B cell (primary cell): ENCODE measurements at regions not wholly inside any gene's neighbourhood (a gene's known extent, or its start where the extent isn't known, plus 50 kb on each side); places are given as distances from the start of the nearest gene placed in this dataset.
"Not testable (repeated sequence)": the region's sequence is repeated elsewhere in the genome, so short reads cannot be mapped to it uniquely, and the experiment has no call there.

Source experiments
- ATAC-seq: fragments of 200-7000 bp; cut with Tn5 transposase; one replicate; pipeline ENCODE4 v1.10.0; 2021; ENCODE audit warnings: low read depth, mild to moderate bottlenecking, moderate number of reproducible peaks, moderate library complexity
- CTCF ChIA-PET: fragments of 350-600 bp; sonication (Branson Sonifier 250); formaldehyde crosslinking; loops from one replicate; lab custom pipeline; 2021; ENCODE audit warnings: antibody characterized with exemption, inconsistent platforms; lab: Charles Lee
- POLR2A ChIA-PET: fragments of 350-600 bp; sonication (Branson Sonifier 250); formaldehyde crosslinking; loops from one replicate; lab custom pipeline; 2021; ENCODE audit warnings: antibody characterized with exemption; lab: Charles Lee
- DNase-seq: peaks from one replicate; pipeline ENCODE4 v3.0.0; 2013
- H2AFZ ChIP-seq: 2 replicates; pipeline ENCODE4 v1.6.1; 2012; ENCODE audit warnings: mild to moderate bottlenecking, low read depth, low read length; ENCODE audit not compliant: insufficient read depth, poor library complexity, severe bottlenecking
- H3K27ac ChIP-seq, 2 donors: 1 replicate in 1 of 2; 2 replicates in 1 of 2; pipeline ENCODE4 v1.5.1; 2012 to 2013; ENCODE audit warnings: low read length in 2 of 2, mild to moderate bottlenecking in 2 of 2, moderate library complexity in 1 of 2
- H3K27me3 ChIP-seq, 4 experiments: fragments of 200-600 bp in 1 of 4; sonication (generic) in 1 of 4; replicated peaks in 1 of 4; 1 replicate in 2 of 4; 2 replicates in 2 of 4; pipeline versions ENCODE4 v1.6.1 to v1.7.0; 2013 to 2016; ENCODE audit warnings: low read length in 3 of 4, mild to moderate bottlenecking in 2 of 4, mixed read lengths in 1 of 4, moderate library complexity in 1 of 4; ENCODE audit not compliant: insufficient read depth in 4 of 4, control insufficient read depth in 3 of 4; ENCODE audit errors: control extremely low read depth in 1 of 4
- H3K36me3 ChIP-seq, 2 experiments: replicated peaks in 1 of 2; 1 replicate in 1 of 2; 2 replicates in 1 of 2; pipeline versions ENCODE4 v1.6.1 to v1.7.1; 2013; ENCODE audit warnings: low read length in 1 of 2; ENCODE audit not compliant: insufficient read depth in 2 of 2, control insufficient read depth in 1 of 2; ENCODE audit errors: control extremely low read depth in 1 of 2, extremely low read depth in 1 of 2
- H3K4me1 ChIP-seq, 2 donors: fragments of 200-600 bp in 1 of 2; sonication (generic) in 1 of 2; 1 replicate in 1 of 2; 2 replicates in 1 of 2; pipeline versions ENCODE4 v1.5.1 to v1.6.1; 2013 to 2017; ENCODE audit warnings: low read length in 2 of 2; ENCODE audit not compliant: control insufficient read depth in 2 of 2, insufficient read depth in 2 of 2
- H3K4me2 ChIP-seq: replicated peaks from 2 replicates; pipeline ENCODE3; 2012; ENCODE audit warnings: mild to moderate bottlenecking, low read depth, low read length; ENCODE audit not compliant: poor library complexity, severe bottlenecking
- H3K4me3 ChIP-seq, 5 experiments: fragments of 200-600 bp in 1 of 5; sonication (generic) in 1 of 5; 1 replicate in 3 of 5; 2 replicates in 2 of 5; pipeline versions ENCODE4 v1.5.1 to v1.7.0; 2011 to 2016; ENCODE audit warnings: low read length in 4 of 5, mild to moderate bottlenecking in 4 of 5, low read depth in 2 of 5, control low read depth in 1 of 5, moderate library complexity in 1 of 5; ENCODE audit not compliant: insufficient read depth in 1 of 5; ENCODE audit errors: control extremely low read depth in 1 of 5, extremely low read depth in 1 of 5
- H3K79me2 ChIP-seq: fragments of 200-600 bp; sonication (generic); one replicate; pipeline ENCODE4 v1.6.0; 2016; ENCODE audit warnings: low read length; ENCODE audit not compliant: control insufficient read depth, insufficient read depth
- H3K9ac ChIP-seq: fragments of 200-600 bp; sonication (generic); 2 replicates; pipeline ENCODE4 v1.6.1; 2017; ENCODE audit warnings: mild to moderate bottlenecking, low read length, moderate library complexity
- H3K9me3 ChIP-seq, 3 donors: one replicate each; pipeline versions ENCODE4 v1.6.1 to v1.7.1; 2013; ENCODE audit warnings: low read length in 2 of 3; ENCODE audit not compliant: control insufficient read depth in 2 of 3, insufficient read depth in 1 of 3; ENCODE audit errors: control extremely low read depth in 1 of 3
- H4K20me1 ChIP-seq: 2 replicates; pipeline ENCODE4 v1.6.0; 2012; ENCODE audit warnings: mild to moderate bottlenecking, low read length; ENCODE audit not compliant: insufficient read depth, control insufficient read depth, poor library complexity, severe bottlenecking
- H3K27ac Mint-ChIP-seq: one replicate; pipeline ENCODE4 v1.8.0; 2021; ENCODE audit warnings: mixed read lengths
- H3K27me3 Mint-ChIP-seq: one replicate; pipeline ENCODE4 v1.8.0; 2021; ENCODE audit warnings: mixed read lengths
- H3K4me1 Mint-ChIP-seq: one replicate; pipeline ENCODE4 v1.8.0; 2021; ENCODE audit warnings: mixed read lengths
- H3K4me3 Mint-ChIP-seq: one replicate; pipeline ENCODE4 v1.8.0; 2021; ENCODE audit warnings: mixed read lengths
- H3K9me3 Mint-ChIP-seq: one replicate; pipeline ENCODE4 v1.8.0; 2022; ENCODE audit warnings: mixed read lengths; ENCODE audit not compliant: insufficient read depth
- EZH2 ChIP-seq: IDR thresholded peaks from 2 replicates; pipeline ENCODE4 v1.6.1; 2012; ENCODE audit warnings: borderline replicate concordance, low read depth, mild to moderate bottlenecking, moderate library complexity, low read length; ENCODE audit not compliant: insufficient read depth, poor library complexity, severe bottlenecking
- WGBS: methylation state at CpG from one replicate; pipeline ENCODE4 v1.1.5; 2013; ENCODE audit warnings: missing lambda C conversion rate; ENCODE audit not compliant: insufficient coverage; 5-methylcytosine and 5-hydroxymethylcytosine counted together
- intact Hi-C: fragments of 100-400 bp; cut with micrococcal nuclease; formaldehyde crosslinking; loops from one replicate; pipeline ENCODE4 v1.10.0; 2022
- TF ChIP-seq, protein P1 (sequence below): fragments of 200-600 bp; IDR thresholded peaks from one replicate; pipeline ENCODE4 v1.8.0; 2022; ENCODE audit warnings: antibody characterized with exemption, mild to moderate bottlenecking

GRCh38 chr17:22171631-22172030 lies 479.3 kb downstream of the KCNJ18 start:
- POLR2A ChIA-PET: no interaction called here
- Histone ChIP-seq H3K36me3 (no peaks in the 10 kb centered on the region), H2AFZ (no peak overlapping the region), H3K9me3 (peaks cover 0 to 9% (median 0%) of the 10 kb centered on the region in 3 donors), H3K79me2 (no peaks in the 10 kb centered on the region), H3K4me2 (no peak overlapping the region), H3K4me3 (no peak overlapping the region), H3K9ac (no peak overlapping the region), H3K4me1 (no peaks in the 10 kb centered on the region), H4K20me1 (no peaks in the 10 kb centered on the region), H3K27ac (no peak overlapping the region), H3K27me3 (no peaks in the 10 kb centered on the region)
- ATAC-seq (no peak), DNase-seq (no peak)
- intact Hi-C loops: no loop called here
- H3K27me3 Mint-ChIP-seq: no peaks in the 10 kb centered on the region
- WGBS: 66% methylated on average over 4 of the region's 7 CpGs
- H3K9me3 Mint-ChIP-seq: peaks cover 10% of the 10 kb centered on the region
- TF ChIP-seq, protein P1, sequence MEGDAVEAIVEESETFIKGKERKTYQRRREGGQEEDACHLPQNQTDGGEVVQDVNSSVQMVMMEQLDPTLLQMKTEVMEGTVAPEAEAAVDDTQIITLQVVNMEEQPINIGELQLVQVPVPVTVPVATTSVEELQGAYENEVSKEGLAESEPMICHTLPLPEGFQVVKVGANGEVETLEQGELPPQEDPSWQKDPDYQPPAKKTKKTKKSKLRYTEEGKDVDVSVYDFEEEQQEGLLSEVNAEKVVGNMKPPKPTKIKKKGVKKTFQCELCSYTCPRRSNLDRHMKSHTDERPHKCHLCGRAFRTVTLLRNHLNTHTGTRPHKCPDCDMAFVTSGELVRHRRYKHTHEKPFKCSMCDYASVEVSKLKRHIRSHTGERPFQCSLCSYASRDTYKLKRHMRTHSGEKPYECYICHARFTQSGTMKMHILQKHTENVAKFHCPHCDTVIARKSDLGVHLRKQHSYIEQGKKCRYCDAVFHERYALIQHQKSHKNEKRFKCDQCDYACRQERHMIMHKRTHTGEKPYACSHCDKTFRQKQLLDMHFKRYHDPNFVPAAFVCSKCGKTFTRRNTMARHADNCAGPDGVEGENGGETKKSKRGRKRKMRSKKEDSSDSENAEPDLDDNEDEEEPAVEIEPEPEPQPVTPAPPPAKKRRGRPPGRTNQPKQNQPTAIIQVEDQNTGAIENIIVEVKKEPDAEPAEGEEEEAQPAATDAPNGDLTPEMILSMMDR: no peak
- TF ChIP-seq EZH2: no peak
- H3K4me1 Mint-ChIP-seq: no peaks in the 10 kb centered on the region
- no peak overlapping the region for H3K27ac Mint-ChIP-seq
- CTCF ChIA-PET: no interaction called here
- no peak overlapping the region for H3K4me3 Mint-ChIP-seq

DNA sequence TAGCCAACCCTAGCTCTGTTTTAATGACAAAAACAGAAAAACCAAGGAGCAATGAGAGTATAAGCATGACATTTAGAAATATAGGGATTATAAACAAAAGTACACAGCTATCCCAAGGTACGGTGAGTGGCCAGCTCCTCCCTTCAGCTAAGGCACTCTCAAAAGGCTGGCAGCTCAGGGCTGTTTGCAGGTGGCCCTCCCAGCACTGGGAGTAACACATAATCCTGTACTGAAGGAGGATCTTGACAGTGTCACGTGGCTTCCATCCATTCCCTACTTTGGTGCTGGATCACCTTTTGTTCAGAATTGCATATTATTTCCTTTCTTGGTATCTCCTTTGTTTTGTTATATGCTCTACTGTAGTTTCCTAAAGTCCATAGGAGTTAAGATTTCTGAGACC lies 500.8 kb downstream of the KCNJ18 start:
- intact Hi-C loops: no loop called here
- H2AFZ ChIP-seq: no peak overlapping the region

DNA sequence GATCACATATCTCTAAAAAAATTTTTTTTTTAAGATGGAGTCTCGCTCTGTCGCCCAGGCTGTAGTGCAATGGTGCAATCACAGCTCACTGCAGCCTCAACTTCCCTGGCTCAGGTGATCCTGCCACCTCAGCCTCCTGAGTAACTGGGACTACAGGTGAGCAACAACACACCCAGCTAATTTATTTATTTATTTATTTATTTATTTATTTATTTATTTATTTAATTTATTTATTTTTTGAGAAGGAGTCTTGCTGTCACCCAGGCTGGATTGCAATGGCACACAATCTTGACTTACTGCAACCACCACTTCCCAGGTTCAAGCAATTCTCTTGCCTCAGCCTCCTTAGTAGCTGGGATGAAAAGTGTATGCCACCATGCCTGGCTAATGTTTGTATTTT lies 507.9 kb downstream of the KCNJ18 start:
- peaks cover 0 to 32% (median 0%) of the 10 kb centered on the region in 3 donors for H3K9me3 ChIP-seq
- H3K4me3 ChIP-seq, H3K36me3 ChIP-seq, H4K20me1 ChIP-seq, H2AFZ ChIP-seq, H3K4me1 Mint-ChIP-seq, H3K79me2 ChIP-seq, H3K9ac ChIP-seq, DNase-seq, H3K27me3 Mint-ChIP-seq, H3K4me2 ChIP-seq, POLR2A ChIA-PET, H3K4me1 ChIP-seq, H3K9me3 Mint-ChIP-seq, ATAC-seq, H3K4me3 Mint-ChIP-seq, H3K27ac ChIP-seq, CTCF ChIA-PET, H3K27ac Mint-ChIP-seq, H3K27me3 ChIP-seq, intact Hi-C loops: not testable (repeated sequence)
- no CpG with 5 or more reads among the region's 2 CpGs for WGBS

More for the DNA sequence above, 500.8 kb downstream of the KCNJ18 start:
- H3K27me3 ChIP-seq: no peaks in the 10 kb centered on the region
- H3K9me3 ChIP-seq: peaks cover 0 to under 1% (median 0%) of the 10 kb centered on the region in 3 donors
- DNase-seq: no peak
- H3K79me2 ChIP-seq: no peaks in the 10 kb centered on the region
- H3K4me1 Mint-ChIP-seq: no peaks in the 10 kb centered on the region
- no peaks in the 10 kb centered on the region for H3K4me1 ChIP-seq
- peaks cover 3% of the 10 kb centered on the region for H3K9me3 Mint-ChIP-seq
- no peak for ATAC-seq
- TF ChIP-seq, protein P1: no peak
- TF ChIP-seq EZH2: no peak
- H3K9ac ChIP-seq: no peak overlapping the region
- no peak overlapping the region for H3K27ac ChIP-seq
- no peak overlapping the region for H3K4me3 Mint-ChIP-seq
- 78% methylated on average over 1 of the region's 2 CpGs for WGBS
- no peak overlapping the region for H3K4me3 ChIP-seq
- H3K27me3 Mint-ChIP-seq: no peaks in the 10 kb centered on the region
- no peak overlapping the region for H3K27ac Mint-ChIP-seq
- CTCF ChIA-PET: no interaction called here
- H4K20me1 ChIP-seq: no peaks in the 10 kb centered on the region
- H3K4me2 ChIP-seq: no peak overlapping the region
- no peaks in the 10 kb centered on the region for H3K36me3 ChIP-seq
- POLR2A ChIA-PET: no interaction called here
